H1 (cell line): ENCODE measurements at regions not wholly inside any gene's neighbourhood (a gene's known extent, or its start where the extent isn't known, plus 50 kb on each side); places are given as distances from the start of the nearest gene placed in this dataset.

ENCODE experiments used
- CTCF ChIA-PET: fragments of 300-600 bp; sonication (Branson Sonifier 250); formaldehyde crosslinking; loops from one replicate; lab custom pipeline; 2021; ENCODE audit not compliant: partially characterized antibody; lab: Charles Lee
- POLR2A ChIA-PET: fragments of 300-600 bp; sonication (Branson Sonifier 250); formaldehyde crosslinking; loops from one replicate; lab custom pipeline; 2021; ENCODE audit warnings: inconsistent platforms; ENCODE audit not compliant: partially characterized antibody; lab: Charles Lee
- DNase-seq, 2 experiments: peaks; one replicate each; pipeline versions ENCODE4 v3.0.0 to v3.0.0-alpha.2; 2010 to 2022; ENCODE audit warnings: low spot score in 2 of 2, low read depth in 1 of 2, mixed read lengths in 1 of 2
- FAIRE-seq: peaks from 2 replicates; lab custom pipeline; 2011; peaks lifted over from hg19 to GRCh38; lab: Jason Lieb, UNC
- H2AFZ ChIP-seq: 2 replicates; pipeline ENCODE4 v1.8.1; 2012; ENCODE audit warnings: low read length, inconsistent platforms
- H2AK5ac ChIP-seq: 2 replicates; pipeline ENCODE4 v1.6.1; 2013; ENCODE audit warnings: low read depth, low read length
- H2BK120ac ChIP-seq: replicated peaks from 2 replicates; pipeline ENCODE3; 2013; ENCODE audit warnings: low read depth, low read length, inconsistent platforms
- H2BK12ac ChIP-seq: 2 replicates; pipeline ENCODE4 v1.6.1; 2013; ENCODE audit warnings: low read depth, low read length
- H2BK15ac ChIP-seq: 2 replicates; pipeline ENCODE4 v1.6.1; 2013; ENCODE audit warnings: low read length
- H2BK20ac ChIP-seq: 2 replicates; pipeline ENCODE4 v1.6.1; 2013; ENCODE audit warnings: low read length
- H2BK5ac ChIP-seq: 2 replicates; pipeline ENCODE4 v1.6.1; 2013; ENCODE audit warnings: low read depth, low read length
- H3K14ac ChIP-seq: 2 replicates; pipeline ENCODE4 v1.6.1; 2013; ENCODE audit warnings: inconsistent platforms; ENCODE audit not compliant: insufficient read length
- H3K18ac ChIP-seq: 2 replicates; pipeline ENCODE4 v1.6.1; 2013; ENCODE audit warnings: low read length; ENCODE audit errors: extremely low read depth
- H3K23ac ChIP-seq: 2 replicates; pipeline ENCODE4 v1.6.1; 2013; ENCODE audit warnings: inconsistent platforms; ENCODE audit not compliant: insufficient read length
- H3K23me2 ChIP-seq: 2 replicates; pipeline ENCODE4 v1.6.1; 2013; ENCODE audit warnings: low read depth, low read length
- H3K27ac ChIP-seq: 2 replicates; pipeline ENCODE4 v1.6.1; 2011; ENCODE audit warnings: low read depth, low read length, inconsistent platforms
- H3K27me3 ChIP-seq, 4 experiments: replicated peaks in 1 of 4; 1 replicate in 1 of 4; 2 replicates in 3 of 4; pipeline versions ENCODE4 v1.6.1 to v1.8.1; 2011 to 2013; ENCODE audit warnings: low read length in 3 of 4, mild to moderate bottlenecking in 3 of 4, inconsistent platforms in 2 of 4, mixed read lengths in 2 of 4, moderate library complexity in 1 of 4; ENCODE audit not compliant: control insufficient read depth in 3 of 4, insufficient read depth in 3 of 4; ENCODE audit errors: extremely low read depth in 1 of 4
- H3K36me3 ChIP-seq, 4 experiments: 2 replicates each; pipeline versions ENCODE4 v1.6.1 to v1.8.1; 2011 to 2013; ENCODE audit warnings: mild to moderate bottlenecking in 4 of 4, low read length in 3 of 4, moderate library complexity in 2 of 4, control low read depth in 1 of 4, inconsistent platforms in 1 of 4; ENCODE audit not compliant: insufficient read depth in 4 of 4, control insufficient read depth in 2 of 4
- H3K4ac ChIP-seq: replicated peaks from 2 replicates; pipeline ENCODE3; 2013; ENCODE audit warnings: low read length, low read depth, mixed read lengths, inconsistent platforms; ENCODE audit not compliant: insufficient read length
- H3K4me1 ChIP-seq, 4 experiments: replicated peaks in 1 of 4; 1 replicate in 1 of 4; 2 replicates in 3 of 4; pipeline versions ENCODE4 v1.6.1 to v1.8.1; 2011 to 2013; ENCODE audit warnings: low read length in 3 of 4, inconsistent platforms in 2 of 4, mixed read lengths in 1 of 4; ENCODE audit not compliant: insufficient read depth in 4 of 4, control insufficient read depth in 3 of 4
- H3K4me2 ChIP-seq, 2 experiments: 2 replicates each; pipeline versions ENCODE4 v1.6.1 to v1.8.1; 2011 to 2013; ENCODE audit warnings: low read depth in 2 of 2, low read length in 2 of 2, control low read depth in 1 of 2, inconsistent platforms in 1 of 2, mild to moderate bottlenecking in 1 of 2; ENCODE audit not compliant: insufficient read depth in 1 of 2
- H3K4me3 ChIP-seq, 4 experiments: fragments of 200-600, 300-600 bp in 1 of 4; sonication (generic), shearing (Covaris generic), sonication (Bioruptor Twin) in 1 of 4; 2 replicates each; pipeline versions ENCODE4 v1.5.1 to v1.8.1; 2011 to 2016; ENCODE audit warnings: low read length in 4 of 4, low read depth in 3 of 4, control low read depth in 2 of 4, inconsistent platforms in 2 of 4, mild to moderate bottlenecking in 2 of 4, mixed read lengths in 1 of 4, moderate library complexity in 1 of 4; ENCODE audit not compliant: insufficient read depth in 2 of 4; ENCODE audit errors: extremely low read depth in 1 of 4
- H3K56ac ChIP-seq: replicated peaks from 2 replicates; pipeline ENCODE3; 2013; ENCODE audit warnings: low read depth, mild to moderate bottlenecking, mixed read lengths, low read length, inconsistent platforms; ENCODE audit not compliant: insufficient read length
- H3K79me1 ChIP-seq: 2 replicates; pipeline ENCODE4 v1.6.1; 2013; ENCODE audit warnings: low read depth, low read length, control low read depth
- H3K79me2 ChIP-seq, 2 experiments: 2 replicates each; pipeline versions ENCODE4 v1.6.1 to v1.8.1; 2012 to 2013; ENCODE audit warnings: low read length in 2 of 2, mild to moderate bottlenecking in 2 of 2, inconsistent platforms in 1 of 2; ENCODE audit not compliant: insufficient read depth in 2 of 2, control insufficient read depth in 1 of 2
- H3K9ac ChIP-seq, 4 experiments: replicated peaks in 1 of 4; 1 replicate in 1 of 4; 2 replicates in 3 of 4; pipeline versions ENCODE4 v1.6.1 to v1.8.1; 2011 to 2013; ENCODE audit warnings: low read depth in 3 of 4, low read length in 3 of 4, control low read depth in 2 of 4, mild to moderate bottlenecking in 2 of 4, moderate library complexity in 2 of 4, inconsistent platforms in 1 of 4; ENCODE audit errors: extremely low read depth in 1 of 4
- H3K9me3 ChIP-seq, 2 experiments: 2 replicates each; pipeline versions ENCODE4 v1.6.1 to v1.8.1; 2012 to 2013; ENCODE audit warnings: mild to moderate bottlenecking in 2 of 2, moderate library complexity in 2 of 2, control low read depth in 1 of 2, inconsistent platforms in 1 of 2, low read depth in 1 of 2, low read length in 1 of 2, mixed read lengths in 1 of 2; ENCODE audit not compliant: insufficient read depth in 2 of 2
- H4K20me1 ChIP-seq, 2 experiments: replicated peaks in 1 of 2; 2 replicates each; pipeline versions ENCODE3 to v1.8.1; 2011 to 2013; ENCODE audit warnings: inconsistent platforms in 2 of 2, low read length in 2 of 2, mild to moderate bottlenecking in 1 of 2; ENCODE audit not compliant: insufficient read depth in 2 of 2, control insufficient read depth in 1 of 2
- H4K5ac ChIP-seq: 2 replicates; pipeline ENCODE4 v1.6.1; 2013; ENCODE audit warnings: low read length, low read depth, mixed read lengths, inconsistent platforms; ENCODE audit not compliant: insufficient read length
- H4K8ac ChIP-seq: 2 replicates; pipeline ENCODE4 v1.8.0; 2013; ENCODE audit warnings: mild to moderate bottlenecking, moderate library complexity, low read length, inconsistent platforms; ENCODE audit not compliant: insufficient read depth; ENCODE audit errors: extremely low read depth
- H4K91ac ChIP-seq: replicated peaks from 2 replicates; pipeline ENCODE3; 2013; ENCODE audit warnings: low read length, mixed read lengths, inconsistent platforms; ENCODE audit not compliant: insufficient read length
- BRCA1 ChIP-seq: IDR thresholded peaks from 2 replicates; pipeline ENCODE4 v1.6.1; 2012; ENCODE audit warnings: low read depth, low read length, improper control_type of control experiment
- EP300 ChIP-seq, 2 experiments: IDR thresholded peaks; 1 replicate in 1 of 2; 2 replicates in 1 of 2; pipeline ENCODE4 v1.6.1; 2011 to 2012; ENCODE audit warnings: low read depth in 2 of 2, low read length in 2 of 2, mild to moderate bottlenecking in 2 of 2, borderline replicate concordance in 1 of 2, inconsistent platforms in 1 of 2, moderate library complexity in 1 of 2
- RAD21 ChIP-seq, 2 experiments: IDR thresholded peaks in 1 of 2; conservative IDR thresholded peaks in 1 of 2; 2 replicates each; pipeline ENCODE4 v1.6.1; 2011; ENCODE audit warnings: low read depth in 2 of 2, low read length in 2 of 2, improper control_type of control experiment in 1 of 2, inconsistent platforms in 1 of 2, mild to moderate bottlenecking in 1 of 2, moderate library complexity in 1 of 2
- YY1 ChIP-seq: IDR thresholded peaks from 2 replicates; pipeline ENCODE4 v1.6.1; 2011; ENCODE audit warnings: low read depth, mild to moderate bottlenecking, low read length
- WGBS, 2 experiments: shearing (Covaris generic) in 1 of 2; methylation state at CpG; one replicate each; pipeline versions ENCODE4 v1.1.6 to v1.1.7; 2013 to 2015; ENCODE audit warnings: low lambda C conversion rate in 2 of 2, mixed read lengths in 2 of 2, inconsistent platforms in 1 of 2, low coverage in 1 of 2, missing lambda C conversion rate in 1 of 2; ENCODE audit not compliant: insufficient replicate concordance in 2 of 2, insufficient coverage in 1 of 2, insufficient read length in 1 of 2; ENCODE audit errors: extremely low coverage in 1 of 2, missing lambda C conversion rate in 1 of 2; 5-methylcytosine and 5-hydroxymethylcytosine counted together
- TF ChIP-seq, protein P1 (sequence below): IDR thresholded peaks from 2 replicates; pipeline ENCODE4 v1.6.1; 2012; ENCODE audit warnings: inconsistent platforms

DNA sequence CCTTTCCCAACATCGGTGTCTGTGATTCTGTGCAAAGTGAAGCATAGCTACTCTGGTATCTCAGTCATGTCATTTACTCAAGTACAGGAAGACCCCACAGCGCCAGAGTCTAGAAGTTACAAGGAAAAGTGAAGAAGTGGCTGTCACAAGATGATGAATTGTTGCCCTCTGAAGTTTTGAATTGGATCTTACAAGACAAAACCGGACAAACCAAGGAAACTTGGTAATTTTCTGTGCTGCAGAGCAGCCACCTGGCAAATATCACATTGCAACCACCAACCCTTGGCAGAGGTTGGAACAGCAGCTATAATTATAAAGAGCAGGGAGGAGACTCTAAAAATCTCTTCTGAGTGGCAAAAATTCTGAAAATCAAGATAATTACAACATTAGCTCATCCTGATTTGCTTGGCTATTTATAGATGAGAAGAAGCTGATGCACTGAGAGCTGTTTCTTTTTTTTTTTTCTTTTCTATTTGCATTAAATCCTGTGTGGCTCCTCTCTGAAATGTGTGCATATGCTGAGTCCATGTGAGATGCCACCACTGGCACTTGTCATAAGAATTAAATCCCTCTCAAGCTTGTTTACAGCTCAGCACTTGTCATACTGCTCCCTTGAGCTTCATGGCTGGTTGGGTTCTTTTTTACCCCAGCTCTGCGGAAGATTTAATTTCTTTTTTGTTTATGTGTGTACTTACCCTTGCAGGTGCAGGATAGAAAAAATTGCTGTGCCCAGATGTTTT is 68.0 kb upstream of the MNS1 start:
- FAIRE-seq = no peak
- WGBS, 2 experiments = 86% methylated on average over 4 of the region's 4 CpGs; no CpG with 5 or more reads in 1 of the 2 experiments
- no peak for TF ChIP-seq EP300 (IDR thresholded peaks at IDR 0.05; ENCODE audit: borderline replicate concordance in 1 of 2, low read depth in 2 of 2, low read length in 2 of 2)
- TF ChIP-seq RAD21 (IDR thresholded peaks at IDR 0.05 in 1 of 2, conservative IDR thresholded peaks at IDR 0.05 in 1 of 2; ENCODE audit: low read depth in 2 of 2, low read length in 2 of 2) = no peak
- TF ChIP-seq, protein P1, sequence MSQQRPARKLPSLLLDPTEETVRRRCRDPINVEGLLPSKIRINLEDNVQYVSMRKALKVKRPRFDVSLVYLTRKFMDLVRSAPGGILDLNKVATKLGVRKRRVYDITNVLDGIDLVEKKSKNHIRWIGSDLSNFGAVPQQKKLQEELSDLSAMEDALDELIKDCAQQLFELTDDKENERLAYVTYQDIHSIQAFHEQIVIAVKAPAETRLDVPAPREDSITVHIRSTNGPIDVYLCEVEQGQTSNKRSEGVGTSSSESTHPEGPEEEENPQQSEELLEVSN = no peak
- no peak for TF ChIP-seq YY1
- no peak for TF ChIP-seq BRCA1

More for the DNA sequence above, 68.0 kb upstream of the MNS1 start:
- H2BK12ac ChIP-seq = no peak overlapping the region
- H3K79me1 ChIP-seq = no peaks in the 10 kb centered on the region
- H2BK20ac ChIP-seq = no peak overlapping the region
- peak overlapping the region; percentile 38; the same call in 1 of the 2 replicates for H2AFZ ChIP-seq
- no peak overlapping the region for H3K4ac ChIP-seq
- ChIA-PET POLR2A (no interaction called here), CTCF (interaction anchor here (0.6 to 2.7 kb wide), 3 partner anchors 36 to 1381 kb away, joined by 3 to 6 read pairs (median 3); no protein-coding TSS in a partner anchor)
- no peak overlapping the region for H2BK15ac ChIP-seq
- H4K91ac ChIP-seq = no peak overlapping the region
- H3K4me1 ChIP-seq = no peaks in the 10 kb centered on the region
- H3K9ac ChIP-seq = no peak overlapping the region
- no peak overlapping the region for H4K5ac ChIP-seq
- no peak overlapping the region for H3K18ac ChIP-seq
- no peak for DNase-seq
- no peak overlapping the region for H2AK5ac ChIP-seq
- H3K56ac ChIP-seq = no peak overlapping the region
- no peak overlapping the region for H2BK5ac ChIP-seq
- H3K79me2 ChIP-seq = no peaks in the 10 kb centered on the region
- no peaks in the 10 kb centered on the region for H3K23me2 ChIP-seq
- H3K36me3 ChIP-seq = no peaks in the 10 kb centered on the region
- H2BK120ac ChIP-seq = no peak overlapping the region
- H4K20me1 ChIP-seq = no peaks in the 10 kb centered on the region
- no peaks in the 10 kb centered on the region for H3K27me3 ChIP-seq
- H3K27ac ChIP-seq = no peak overlapping the region
- H4K8ac ChIP-seq = no peak overlapping the region
- H3K4me2 ChIP-seq = no peak overlapping the region
- H3K14ac ChIP-seq = no peak overlapping the region
- H3K4me3 ChIP-seq = no peak overlapping the region
- no peak overlapping the region for H3K23ac ChIP-seq
- H3K9me3 ChIP-seq = no peaks in the 10 kb centered on the region
